ENCODE measurements at regions not wholly inside any gene's neighbourhood (a gene's known extent, or its start where the extent isn't known, plus 50 kb on each side); places are given as distances from the start of the nearest gene placed in this dataset.

DNA sequence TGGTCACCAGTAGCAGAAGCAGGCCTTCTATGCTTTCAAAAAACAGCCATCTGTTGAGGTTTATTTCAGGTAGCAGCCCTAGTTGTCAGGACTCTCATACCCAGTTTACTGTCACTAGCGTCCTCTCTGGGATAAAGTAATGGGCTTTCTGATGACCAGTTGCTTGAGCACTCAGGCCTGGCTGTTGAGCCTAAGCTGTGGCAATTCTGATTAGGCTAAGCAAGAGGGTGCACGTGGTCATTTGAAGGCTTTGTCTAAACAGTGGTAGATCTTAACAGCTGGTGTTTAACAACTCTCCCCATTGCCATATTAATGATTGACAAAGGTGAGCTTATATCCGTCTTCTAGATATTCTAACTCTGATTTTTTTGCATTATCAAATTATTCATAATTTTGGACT lies 132.9 kb upstream of the TMCO5A start:
- no peaks in the 10 kb centered on the region for H3K27me3 ChIP-seq
- TF ChIP-seq, protein P1, sequence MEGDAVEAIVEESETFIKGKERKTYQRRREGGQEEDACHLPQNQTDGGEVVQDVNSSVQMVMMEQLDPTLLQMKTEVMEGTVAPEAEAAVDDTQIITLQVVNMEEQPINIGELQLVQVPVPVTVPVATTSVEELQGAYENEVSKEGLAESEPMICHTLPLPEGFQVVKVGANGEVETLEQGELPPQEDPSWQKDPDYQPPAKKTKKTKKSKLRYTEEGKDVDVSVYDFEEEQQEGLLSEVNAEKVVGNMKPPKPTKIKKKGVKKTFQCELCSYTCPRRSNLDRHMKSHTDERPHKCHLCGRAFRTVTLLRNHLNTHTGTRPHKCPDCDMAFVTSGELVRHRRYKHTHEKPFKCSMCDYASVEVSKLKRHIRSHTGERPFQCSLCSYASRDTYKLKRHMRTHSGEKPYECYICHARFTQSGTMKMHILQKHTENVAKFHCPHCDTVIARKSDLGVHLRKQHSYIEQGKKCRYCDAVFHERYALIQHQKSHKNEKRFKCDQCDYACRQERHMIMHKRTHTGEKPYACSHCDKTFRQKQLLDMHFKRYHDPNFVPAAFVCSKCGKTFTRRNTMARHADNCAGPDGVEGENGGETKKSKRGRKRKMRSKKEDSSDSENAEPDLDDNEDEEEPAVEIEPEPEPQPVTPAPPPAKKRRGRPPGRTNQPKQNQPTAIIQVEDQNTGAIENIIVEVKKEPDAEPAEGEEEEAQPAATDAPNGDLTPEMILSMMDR (IDR thresholded peaks at IDR 0.05): no peak
- no peak for TF ChIP-seq POLR2AphosphoS5 (IDR thresholded peaks at IDR 0.05; ENCODE audit: insufficient read depth in 1 of 2, low read depth in 1 of 2)
- TF ChIP-seq POLR2A (IDR thresholded peaks at IDR 0.05): no peak
- H3K4me3 ChIP-seq: no peak overlapping the region
- H3K36me3 ChIP-seq: no peaks in the 10 kb centered on the region
- no peak for DNase-seq (ENCODE audit: extremely low spot score in 2 of 2)
- H3K4me1 ChIP-seq: no peaks in the 10 kb centered on the region
- H3K27ac ChIP-seq: no peak overlapping the region
- H3K9me3 ChIP-seq: no peaks in the 10 kb centered on the region
- intact Hi-C loops (cut with DNase I): no loop called here

DNA sequence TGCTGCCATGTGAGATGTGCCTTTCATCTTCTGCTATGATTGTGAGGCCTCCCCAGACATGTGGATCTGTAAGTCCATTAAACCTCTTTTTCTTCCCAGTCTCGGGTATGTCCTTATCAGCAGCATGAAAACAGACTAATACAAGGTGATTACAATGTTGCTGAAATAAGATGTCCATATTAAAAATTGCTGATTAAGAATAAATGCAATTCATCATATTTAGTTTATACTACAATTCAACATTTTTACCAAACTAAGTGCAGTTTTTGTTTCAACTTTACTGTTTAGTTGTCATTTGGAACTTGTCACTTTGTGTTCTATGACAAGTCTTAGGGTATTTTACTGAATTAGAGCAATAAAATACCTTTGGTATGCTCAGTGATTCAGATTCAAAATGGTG lies 127.6 kb upstream of the TMCO5A start:
- intact Hi-C loops (cut with DNase I): no loop called here
- DNase-seq (ENCODE audit: extremely low spot score in 2 of 2): no peak
- H3K4me3 ChIP-seq: no peak overlapping the region
- no peaks in the 10 kb centered on the region for H3K36me3 ChIP-seq
- H3K4me1 ChIP-seq: no peaks in the 10 kb centered on the region
- TF ChIP-seq, protein P1 (IDR thresholded peaks at IDR 0.05): no peak
- TF ChIP-seq POLR2AphosphoS5 (IDR thresholded peaks at IDR 0.05; ENCODE audit: insufficient read depth in 1 of 2, low read depth in 1 of 2): no peak
- TF ChIP-seq POLR2A (IDR thresholded peaks at IDR 0.05): no peak
- H3K27me3 ChIP-seq: no peaks in the 10 kb centered on the region
- no peak overlapping the region for H3K27ac ChIP-seq
- H3K9me3 ChIP-seq: no peaks in the 10 kb centered on the region

DNA sequence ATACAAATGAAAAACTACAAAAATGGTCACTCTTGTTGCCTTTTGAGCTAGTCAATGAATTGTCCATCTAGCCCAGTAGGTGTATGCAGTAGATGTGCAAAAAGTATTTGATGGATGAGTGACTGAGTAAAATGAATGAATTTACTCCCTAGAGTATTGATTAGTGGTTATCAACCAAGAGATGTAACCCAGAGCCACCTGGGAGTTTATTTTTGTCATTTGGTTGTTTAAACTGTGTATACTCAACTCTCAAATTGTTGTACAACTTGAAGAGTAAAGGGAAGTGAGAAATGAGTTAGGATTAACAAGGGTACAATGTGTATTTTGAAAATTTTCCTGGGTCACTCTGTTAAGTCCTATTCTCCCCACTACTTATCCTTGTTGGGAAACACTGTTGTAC lies 124.1 kb upstream of the TMCO5A start:
- no peak for DNase-seq (ENCODE audit: extremely low spot score in 2 of 2)
- intact Hi-C loops (cut with DNase I): no loop called here
- Histone ChIP-seq H3K27me3 (no peaks in the 10 kb centered on the region), H3K4me3 (no peak overlapping the region), H3K36me3 (no peaks in the 10 kb centered on the region), H3K9me3 (no peaks in the 10 kb centered on the region), H3K27ac (no peak overlapping the region), H3K4me1 (no peaks in the 10 kb centered on the region)
- TF ChIP-seq, protein P1 (IDR thresholded peaks at IDR 0.05): no peak
- TF ChIP-seq POLR2A (IDR thresholded peaks at IDR 0.05) (no peak), POLR2AphosphoS5 (IDR thresholded peaks at IDR 0.05; ENCODE audit: insufficient read depth in 1 of 2, low read depth in 1 of 2) (no peak)

DNA sequence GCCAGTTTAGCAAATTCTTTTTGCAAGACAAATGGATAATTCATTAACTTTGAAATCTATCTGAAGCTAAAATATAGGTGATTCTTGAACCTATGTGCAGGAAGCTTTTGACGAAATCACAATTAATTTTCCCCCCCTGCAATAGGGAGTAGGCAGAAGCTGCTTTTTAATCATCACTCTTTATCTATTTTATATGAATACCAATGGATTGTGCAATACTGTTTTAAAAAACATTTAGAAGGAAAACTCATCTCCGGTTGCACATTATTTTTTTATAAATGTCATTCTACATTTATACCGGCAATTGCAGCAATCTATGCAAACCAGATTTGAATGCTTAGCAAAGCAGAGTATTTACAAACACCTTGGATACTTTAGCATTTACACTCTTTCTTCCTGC lies 121.1 kb upstream of the TMCO5A start:
- Histone ChIP-seq H3K27me3 (no peaks in the 10 kb centered on the region), H3K9me3 (no peaks in the 10 kb centered on the region), H3K4me3 (no peak overlapping the region), H3K4me1 (no peaks in the 10 kb centered on the region), H3K36me3 (no peaks in the 10 kb centered on the region), H3K27ac (no peak overlapping the region)
- DNase-seq (ENCODE audit: extremely low spot score in 2 of 2): no peak
- TF ChIP-seq POLR2A (IDR thresholded peaks at IDR 0.05) (no peak), POLR2AphosphoS5 (IDR thresholded peaks at IDR 0.05; ENCODE audit: insufficient read depth in 1 of 2, low read depth in 1 of 2) (no peak)
- TF ChIP-seq, protein P1 (IDR thresholded peaks at IDR 0.05): no peak
- intact Hi-C loops (cut with DNase I): no loop called here

DNA sequence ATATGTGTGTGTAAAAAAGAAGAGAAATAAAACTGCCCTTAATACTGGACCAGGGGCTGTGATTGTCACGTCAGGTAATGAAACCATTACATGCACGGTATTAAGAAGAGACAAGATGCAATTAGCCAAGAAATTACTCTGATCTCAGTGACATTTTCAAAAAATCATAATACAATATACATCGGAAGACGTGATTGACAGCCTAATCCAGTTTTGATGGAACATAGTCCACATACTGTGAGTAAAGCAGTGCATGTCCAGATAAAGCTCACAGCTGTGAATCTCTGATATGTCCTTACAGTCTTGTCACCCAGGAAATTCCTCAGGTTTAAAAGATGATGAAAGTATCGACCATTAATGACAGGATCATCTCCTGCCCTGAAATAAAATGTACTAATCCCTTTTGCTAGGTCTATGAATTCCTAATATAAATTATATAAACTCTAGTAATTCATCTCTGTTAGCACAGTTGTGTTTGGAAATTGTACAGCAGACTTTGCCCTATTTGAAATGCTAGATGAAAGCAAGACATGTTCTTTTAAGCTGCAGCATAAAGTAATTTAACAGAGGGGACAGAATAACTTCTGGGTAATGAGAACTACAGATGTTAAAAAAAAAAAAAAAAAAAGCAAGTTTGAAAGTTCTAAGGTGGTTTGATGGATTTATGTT lies 119.5 kb upstream of the TMCO5A start:
- Histone ChIP-seq H3K36me3 (no peaks in the 10 kb centered on the region), H3K27ac (no peak overlapping the region), H3K4me3 (no peak overlapping the region), H3K9me3 (no peaks in the 10 kb centered on the region), H3K4me1 (no peaks in the 10 kb centered on the region), H3K27me3 (no peaks in the 10 kb centered on the region)
- TF ChIP-seq POLR2AphosphoS5 (IDR thresholded peaks at IDR 0.05; ENCODE audit: insufficient read depth in 1 of 2, low read depth in 1 of 2) (no peak), POLR2A (IDR thresholded peaks at IDR 0.05) (no peak)
- TF ChIP-seq, protein P1 (IDR thresholded peaks at IDR 0.05): no peak
- DNase-seq (ENCODE audit: extremely low spot score in 2 of 2): no peak
- intact Hi-C loops (cut with DNase I): no loop called here

Data from vagina (tissue), 2 donors.